GM21529 (cell line): ENCODE measurements at regions not wholly inside any gene's neighbourhood (a gene's known extent, or its start where the extent isn't known, plus 50 kb on each side); places are given as distances from the start of the nearest gene placed in this dataset.
"Not testable (repeated sequence)": the region's sequence is repeated elsewhere in the genome, so short reads cannot be mapped to it uniquely, and the experiment has no call there.

ENCODE experiments used
- ATAC-seq: cut with Tn5 transposase; IDR thresholded peaks from one replicate; pipeline ENCODE4 v1.9.1; 2021; ENCODE audit not compliant: unreplicated experiment

DNA sequence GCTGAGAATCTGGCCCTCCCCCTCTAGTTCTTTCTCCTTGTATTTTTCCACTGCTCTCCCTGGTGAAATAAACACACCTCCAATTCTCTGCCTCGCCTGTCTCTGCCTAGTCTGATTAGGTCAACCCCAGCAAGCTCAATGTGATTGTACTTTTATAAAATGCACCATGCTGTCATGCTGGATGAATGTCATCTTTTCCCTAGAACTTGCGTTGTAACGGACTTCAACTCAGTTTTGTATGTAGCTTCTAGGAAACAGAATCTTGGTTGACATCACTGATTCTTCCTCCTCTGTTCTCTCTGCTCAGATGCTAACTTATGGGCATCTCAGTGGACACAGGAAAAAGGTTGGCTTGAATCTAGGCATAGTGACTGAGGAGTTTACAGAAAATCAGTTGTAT lies 261.9 kb upstream of the ISX start:
- no peak for ATAC-seq

DNA sequence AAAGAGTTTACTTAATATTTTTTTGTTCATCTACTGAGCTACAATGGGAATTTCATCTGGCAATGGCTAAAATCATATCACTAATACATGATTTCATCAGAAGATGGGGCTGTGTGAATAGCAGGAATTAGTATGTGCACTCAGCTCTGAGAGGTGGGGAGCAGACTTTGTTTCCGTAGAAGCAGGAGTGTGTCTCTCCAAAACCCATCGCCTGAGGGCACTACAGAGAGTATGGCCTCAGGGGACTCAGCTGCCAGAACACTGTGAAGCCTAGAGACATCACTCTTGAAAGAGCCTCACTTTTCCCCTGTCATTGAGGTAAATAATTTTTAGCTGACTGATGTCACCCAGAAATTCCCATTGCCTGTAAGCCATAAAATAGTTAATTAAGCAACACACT lies 261.4 kb upstream of the ISX start:
- ATAC-seq: no peak

DNA sequence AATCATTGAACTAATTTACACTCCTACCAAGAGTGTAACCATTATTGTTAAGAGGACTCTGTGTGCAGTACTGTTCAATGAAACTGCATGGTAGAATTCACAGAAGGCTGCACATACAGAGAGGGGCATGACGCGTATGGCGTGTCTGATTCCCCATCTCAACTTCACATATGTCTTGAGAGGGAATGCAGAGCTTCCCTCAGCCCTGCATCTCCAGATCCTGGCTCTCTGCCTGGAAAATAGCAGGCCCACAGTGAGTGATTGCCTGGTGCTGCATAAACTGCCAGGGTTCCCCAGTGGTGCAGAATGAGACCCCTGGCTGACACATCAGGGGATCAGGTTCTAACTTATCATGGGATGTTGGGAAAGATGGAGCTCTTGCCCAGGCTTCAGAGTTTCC lies 260.2 kb upstream of the ISX start:
- ATAC-seq: no peak

DNA sequence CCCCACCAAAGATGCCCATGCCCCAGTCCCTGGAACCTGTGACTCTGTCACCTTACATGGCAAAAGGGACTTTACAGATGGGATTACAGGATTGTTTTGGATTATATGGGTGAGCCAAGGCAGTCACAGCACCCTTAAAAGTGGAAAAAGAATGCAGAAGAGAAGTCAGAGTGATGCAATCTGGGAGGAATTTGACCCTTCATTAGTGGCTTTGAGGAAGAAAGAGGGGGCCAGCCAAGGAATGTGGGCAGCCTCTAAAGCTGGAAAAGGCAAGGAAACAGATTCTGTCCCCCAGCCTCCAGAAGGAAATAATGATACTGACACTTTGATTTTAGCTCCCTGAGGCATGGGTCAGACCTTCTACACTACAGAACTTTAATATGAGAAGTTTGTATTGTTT lies 257.3 kb upstream of the ISX start:
- ATAC-seq: no peak

DNA sequence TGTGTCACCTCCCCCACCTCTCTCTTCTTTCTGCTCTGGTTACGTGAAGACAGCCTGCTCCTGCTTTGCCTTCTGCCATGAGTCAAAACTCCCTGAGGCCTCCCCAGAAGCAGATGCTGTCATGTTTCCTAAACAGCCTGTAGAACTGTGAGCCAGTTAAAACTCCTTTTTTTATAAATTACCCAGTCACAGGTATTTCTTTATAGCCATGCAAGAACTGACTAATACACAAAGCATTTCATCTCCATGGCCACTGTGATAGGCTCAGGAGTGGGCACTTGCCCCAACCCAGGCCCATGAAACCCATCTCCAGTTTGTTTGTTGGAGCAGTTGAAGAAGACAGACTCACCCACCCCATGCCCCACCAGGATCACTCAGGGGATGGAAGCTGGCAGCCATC lies 253.3 kb upstream of the ISX start:
- ATAC-seq: no peak

DNA sequence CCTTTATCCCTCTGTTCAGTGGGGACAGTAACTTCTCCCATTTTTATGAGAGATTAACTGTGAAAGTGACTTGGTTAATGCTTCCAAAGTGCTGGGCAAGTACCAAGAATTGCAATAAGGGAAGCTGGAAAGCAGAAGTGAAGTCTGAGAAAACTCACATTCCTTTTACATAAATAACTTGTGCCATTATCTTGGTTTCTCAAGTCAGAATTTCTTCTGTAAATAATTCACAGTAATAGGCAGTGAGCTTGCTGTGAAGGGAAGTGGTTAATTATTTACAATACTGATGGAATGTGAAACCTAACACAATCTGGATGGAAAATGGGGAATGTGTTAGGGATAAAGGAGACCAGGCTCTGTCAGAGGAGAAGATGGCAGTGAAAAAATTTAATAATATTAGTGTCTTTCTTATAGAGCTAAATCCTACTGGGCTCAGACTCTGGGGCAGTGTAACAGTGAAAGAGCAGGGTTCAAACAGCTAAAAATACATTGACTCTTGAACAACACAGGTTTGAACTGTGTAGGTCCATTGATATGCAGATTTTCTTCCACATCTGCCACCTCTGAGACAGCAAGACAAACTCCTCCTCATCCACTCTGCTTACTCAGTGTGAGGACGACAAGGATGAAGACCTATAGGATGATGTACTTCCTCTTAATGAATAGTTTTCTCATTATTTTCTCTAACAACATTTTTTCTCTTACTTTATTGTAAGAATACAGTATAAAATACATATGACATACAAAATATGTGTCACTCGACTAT lies 251.5 kb upstream of the ISX start:
- ATAC-seq: no peak

DNA sequence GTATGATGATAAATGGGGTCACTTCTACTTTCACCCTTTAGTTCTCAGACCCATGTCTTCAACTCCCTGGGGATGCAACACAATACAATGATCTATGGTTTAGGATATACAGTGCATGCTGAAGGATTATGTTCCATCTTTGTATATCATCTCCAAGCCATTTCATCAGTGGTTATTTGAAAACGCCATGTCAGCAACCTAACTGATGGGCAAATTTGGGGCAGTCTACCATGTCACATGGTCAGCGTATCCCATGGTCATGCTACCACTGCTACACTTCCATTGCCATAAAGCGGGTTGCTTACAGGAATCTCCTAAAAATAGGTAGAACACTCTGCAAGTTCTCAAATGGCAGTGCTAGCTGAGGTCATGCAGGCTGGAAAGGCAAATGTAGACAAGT lies 236.5 kb upstream of the ISX start:
- ATAC-seq: no peak

DNA sequence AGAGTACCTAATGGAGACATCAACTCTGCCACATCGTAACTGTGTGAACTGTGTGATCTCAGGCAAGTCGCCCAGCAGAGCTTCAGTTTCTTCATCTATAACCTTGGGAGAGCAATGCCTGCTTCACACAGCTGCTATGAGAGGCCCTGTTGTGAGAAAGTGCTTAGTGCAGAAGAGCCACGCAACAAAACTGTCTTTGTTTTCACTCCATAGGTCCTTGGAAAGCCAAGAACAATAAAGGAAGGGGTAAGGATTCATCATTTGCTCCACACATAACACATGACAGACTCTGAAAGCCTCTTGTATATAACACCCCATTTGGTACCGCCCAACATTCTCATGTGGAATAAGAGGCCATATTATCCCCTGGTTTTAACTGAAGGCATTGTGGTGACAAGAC lies 231.9 kb upstream of the ISX start:
- ATAC-seq: no peak

DNA sequence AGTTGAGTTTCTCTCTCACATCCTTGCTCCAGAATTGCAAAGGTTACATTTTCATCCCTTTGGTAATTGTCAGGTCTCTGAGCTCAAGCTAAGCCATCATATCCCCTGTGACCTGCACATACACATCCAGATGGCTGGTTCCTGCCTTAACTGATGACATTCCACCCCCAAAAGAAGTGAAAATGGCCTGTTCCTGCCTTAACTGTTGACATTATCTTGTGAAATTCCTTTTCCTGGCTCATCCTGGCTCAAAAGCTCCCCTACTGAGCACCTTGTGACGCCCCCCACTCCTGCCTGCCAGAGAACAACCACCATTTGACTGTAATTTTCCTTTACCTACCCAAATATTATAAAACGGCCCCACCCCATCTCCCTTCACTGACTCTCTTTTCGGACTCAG lies 231.4 kb upstream of the ISX start:
- not testable (repeated sequence) for ATAC-seq

DNA sequence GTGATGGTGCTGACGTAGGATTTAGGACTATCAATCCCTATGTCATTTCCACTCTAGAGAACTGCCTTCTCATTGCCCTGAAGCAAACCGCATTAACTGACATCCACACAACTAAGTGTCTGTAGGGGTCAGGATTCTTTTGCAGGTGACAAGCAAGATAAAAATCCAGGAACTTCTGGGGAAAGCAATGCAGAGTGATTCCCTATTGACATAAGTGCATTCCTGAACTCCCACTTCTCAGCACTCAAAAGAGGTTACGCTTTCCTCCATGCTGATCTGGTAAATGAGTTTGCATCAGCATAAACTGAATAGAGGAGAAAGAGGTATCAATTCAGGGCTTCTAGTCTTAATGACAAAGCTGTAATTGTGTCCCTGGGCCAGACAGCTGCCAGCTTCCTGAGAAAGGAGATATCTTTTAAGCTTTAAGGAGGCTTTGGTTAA lies 224.6 kb upstream of the ISX start:
- no peak for ATAC-seq

DNA sequence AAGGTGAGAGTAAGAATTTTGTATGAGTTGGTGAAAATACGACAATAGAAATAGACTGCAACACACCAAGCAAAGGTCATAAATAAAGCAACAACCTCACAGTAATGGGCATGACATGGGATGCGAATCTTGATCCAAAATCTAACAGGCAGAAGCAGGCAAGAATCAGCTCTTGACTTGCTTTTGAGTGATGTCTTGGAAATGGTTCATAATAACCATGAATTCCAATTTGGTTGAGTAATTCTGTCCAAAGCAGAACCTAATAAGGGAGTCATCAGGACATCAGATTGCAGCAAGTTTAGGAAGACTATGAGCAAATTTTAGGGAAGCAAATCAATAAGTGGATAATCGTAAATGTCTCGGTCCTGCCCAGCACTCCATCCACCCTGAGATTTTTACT lies 224.0 kb upstream of the ISX start:
- ATAC-seq: no peak

DNA sequence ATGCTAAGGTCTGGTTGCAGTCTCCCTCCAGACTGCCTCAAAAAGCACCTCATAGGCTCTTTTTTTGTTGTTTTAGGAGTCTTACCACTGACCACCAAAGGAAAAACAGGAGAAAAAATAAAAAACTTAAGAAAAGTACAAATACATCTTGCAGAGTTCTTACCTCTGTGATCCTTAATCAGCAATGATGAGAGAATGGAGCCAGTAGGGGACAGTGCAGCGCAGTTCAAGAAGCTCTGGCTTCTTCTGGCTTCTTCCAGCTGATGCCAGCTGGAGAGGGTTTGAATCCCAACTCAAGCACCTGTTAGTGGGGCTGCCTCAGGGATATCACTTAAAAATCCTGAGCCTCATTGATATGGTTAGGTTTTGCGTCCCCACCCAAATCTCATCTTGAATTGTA lies 223.3 kb upstream of the ISX start:
- ATAC-seq: no peak

DNA sequence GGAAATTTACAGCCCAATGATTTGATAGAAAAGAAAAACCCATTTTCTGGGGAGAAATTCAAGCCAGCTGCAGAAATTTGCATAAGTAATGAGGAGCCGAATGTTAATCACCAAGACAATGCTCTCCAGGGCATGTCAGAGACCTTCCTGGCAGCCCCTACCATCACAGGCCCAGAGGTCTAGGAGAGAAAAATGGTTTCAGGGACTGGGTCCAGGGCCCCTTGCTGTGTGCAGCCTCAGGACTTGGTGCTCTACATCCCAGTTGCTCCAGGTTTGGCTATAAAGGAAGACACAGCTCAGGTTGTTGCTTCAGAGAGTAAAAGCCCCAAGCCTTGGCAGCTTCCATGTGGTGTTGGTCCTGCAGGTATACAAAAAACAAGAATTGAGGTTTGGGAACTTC lies 222.2 kb upstream of the ISX start:
- not testable (repeated sequence) for ATAC-seq

DNA sequence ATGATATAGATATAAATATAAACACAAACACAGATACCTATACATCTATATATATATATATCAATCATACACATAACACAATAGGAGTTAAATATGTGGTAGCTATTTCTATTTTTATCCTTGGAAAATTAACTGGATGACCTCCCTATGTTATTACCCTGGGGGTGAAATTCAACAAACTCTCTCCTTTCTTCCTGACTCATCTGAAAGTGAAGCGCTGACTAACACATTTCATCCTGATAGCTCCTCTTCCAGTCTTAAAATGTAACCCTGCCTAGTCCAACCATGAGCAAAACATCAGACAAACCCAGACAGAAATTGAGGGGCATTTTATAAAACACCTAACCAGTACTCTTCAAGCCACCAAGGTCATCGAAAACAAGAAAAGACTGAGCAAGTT lies 220.6 kb upstream of the ISX start:
- ATAC-seq: no peak

DNA sequence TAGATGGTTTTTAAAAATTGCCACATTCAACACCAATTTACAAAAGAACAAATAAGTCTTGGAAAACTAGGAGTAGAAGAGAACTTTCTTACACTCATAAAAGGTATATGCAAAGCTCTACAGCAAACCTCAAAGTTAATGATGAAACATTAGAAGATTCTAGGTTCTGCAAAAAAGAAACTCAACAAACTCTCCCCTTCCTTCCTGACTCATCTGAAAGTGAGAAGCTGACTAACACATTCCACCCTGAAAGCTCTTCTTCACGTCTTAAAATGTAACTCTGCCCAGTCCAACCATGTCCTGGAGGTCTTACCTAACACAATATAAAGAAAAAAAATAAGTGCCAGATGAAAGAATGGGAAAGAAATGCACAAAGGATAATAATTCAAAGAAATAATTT lies 218.9 kb upstream of the ISX start:
- ATAC-seq: peak; percentile 65

DNA sequence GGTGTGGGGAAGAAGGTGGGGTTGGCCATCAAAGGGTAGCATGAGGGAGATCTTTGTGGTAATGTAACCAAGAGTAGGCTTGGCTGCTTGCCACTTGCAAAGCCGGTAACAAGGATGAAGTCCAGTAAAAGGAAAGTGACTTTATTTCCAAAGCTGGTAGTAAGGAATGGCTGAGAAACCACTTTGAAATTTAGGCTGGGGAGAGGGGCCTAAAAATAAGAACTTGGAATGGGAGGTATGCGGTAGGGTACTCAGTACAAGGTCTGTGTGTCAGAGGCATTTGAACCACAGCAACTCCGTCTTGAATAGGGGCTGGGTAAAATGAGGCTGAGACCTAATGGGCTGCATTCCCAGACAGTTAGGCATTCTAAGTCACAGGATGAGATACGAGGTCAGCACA lies 216.0 kb upstream of the ISX start:
- ATAC-seq: no peak

DNA sequence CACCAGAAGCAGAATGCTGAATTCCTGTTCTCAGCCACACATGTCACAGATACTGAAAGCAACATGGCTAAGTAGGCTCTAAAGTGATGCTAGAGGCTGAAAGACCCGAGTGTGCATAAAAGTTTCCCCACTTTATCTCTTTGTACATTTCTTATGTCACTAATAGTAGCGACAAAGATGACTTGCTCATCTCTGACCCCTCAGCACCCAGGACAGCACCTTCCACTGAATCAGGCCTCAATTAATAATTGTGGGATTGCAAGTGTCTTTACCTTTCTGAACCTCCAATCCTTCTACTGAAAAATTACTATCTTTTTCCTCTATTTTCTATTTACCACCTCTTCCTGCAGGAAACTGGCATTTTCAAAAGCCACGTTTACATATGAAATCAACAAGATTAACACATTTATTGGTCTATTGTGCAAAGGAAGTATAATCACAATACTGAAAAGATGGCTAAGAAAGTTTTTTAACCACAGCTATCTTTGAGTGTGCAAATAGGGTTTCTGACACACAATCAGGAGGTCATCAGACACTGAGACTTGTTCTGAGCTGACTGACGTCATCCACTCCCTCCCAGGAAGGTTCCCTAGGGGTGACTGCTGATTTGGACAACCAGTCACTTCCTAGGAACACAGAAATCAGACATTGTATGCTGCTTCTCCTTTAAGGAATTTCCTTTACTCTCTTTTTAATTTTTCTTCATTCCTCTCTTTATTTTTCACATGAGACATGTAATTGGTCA lies 213.9 kb upstream of the ISX start:
- ATAC-seq: no peak

DNA sequence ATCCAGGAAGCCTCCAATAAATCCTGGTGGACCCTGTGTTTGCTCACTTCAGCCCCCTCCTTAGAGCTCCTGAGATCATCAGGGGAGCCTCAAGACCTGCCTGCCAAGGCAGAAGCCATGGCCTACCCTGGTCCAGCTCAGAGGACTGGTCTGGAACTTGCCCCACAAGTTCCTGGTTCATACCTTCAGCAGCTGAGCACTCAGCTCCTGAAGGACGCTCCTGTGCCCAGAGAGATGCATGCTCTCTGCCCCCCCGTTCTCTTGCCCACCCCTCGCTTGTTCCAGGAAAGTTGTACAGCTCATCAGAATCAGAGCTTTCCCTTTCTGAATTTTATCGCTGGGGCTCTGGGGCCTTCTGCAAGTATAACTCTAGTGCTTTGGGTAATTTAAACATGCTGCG lies 210.5 kb upstream of the ISX start:
- ATAC-seq: no peak

DNA sequence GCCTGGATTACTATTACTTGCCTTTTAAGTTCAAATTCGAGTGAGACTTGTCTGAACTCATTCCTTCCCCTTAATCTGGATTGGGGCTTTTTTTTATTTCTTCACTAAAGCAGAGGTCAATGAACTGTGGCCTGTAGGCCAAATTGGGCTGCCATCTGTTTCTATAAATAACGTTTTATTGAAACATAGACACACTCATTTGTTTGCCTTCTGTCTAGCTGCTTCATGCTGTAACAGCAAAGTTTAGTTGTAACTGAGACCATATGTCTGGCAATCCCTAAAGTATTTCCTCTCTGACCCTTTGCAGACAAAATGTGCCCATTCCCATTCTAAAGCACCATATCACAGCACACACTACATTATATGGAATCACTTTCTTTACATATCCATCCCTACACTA lies 207.9 kb upstream of the ISX start:
- ATAC-seq: no peak

DNA sequence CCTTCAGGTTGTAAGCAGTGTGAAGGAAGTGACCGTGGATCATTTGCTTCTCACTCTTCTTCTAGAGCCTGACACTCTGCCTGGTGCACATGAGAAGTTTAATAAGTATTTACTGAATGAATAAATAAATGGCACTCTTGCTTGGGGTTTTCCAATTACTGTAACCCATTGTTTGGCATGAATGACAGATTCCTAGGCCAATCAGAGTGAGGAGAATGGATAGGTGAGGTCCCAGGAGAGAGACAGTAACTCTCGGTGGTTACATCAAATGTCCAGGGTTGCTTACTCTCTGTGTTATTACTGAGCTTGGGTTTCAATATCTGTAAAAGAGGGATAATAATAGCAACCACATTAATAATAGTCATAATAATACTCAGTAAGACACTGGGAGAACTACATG lies 204.2 kb upstream of the ISX start:
- no peak for ATAC-seq

DNA sequence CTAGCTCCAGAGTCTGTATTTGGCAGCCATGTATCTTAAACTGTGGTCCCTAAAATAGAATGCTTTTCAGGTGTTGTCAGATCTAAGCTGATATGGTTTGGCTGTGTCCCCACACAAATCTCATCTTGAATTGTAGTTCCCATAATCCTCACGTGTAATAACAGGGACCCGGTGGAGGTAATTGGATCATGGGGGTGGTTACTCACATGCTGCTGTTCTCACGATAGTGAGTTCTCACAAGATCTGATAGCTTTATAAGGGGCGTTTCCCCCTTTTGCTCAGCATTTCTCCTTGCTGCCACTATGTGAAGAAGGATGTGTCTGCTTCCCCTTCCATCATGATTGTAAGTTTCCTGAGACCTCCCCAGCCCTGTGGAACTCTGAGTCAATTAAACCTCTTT lies 199.9 kb upstream of the ISX start:
- no peak for ATAC-seq

DNA sequence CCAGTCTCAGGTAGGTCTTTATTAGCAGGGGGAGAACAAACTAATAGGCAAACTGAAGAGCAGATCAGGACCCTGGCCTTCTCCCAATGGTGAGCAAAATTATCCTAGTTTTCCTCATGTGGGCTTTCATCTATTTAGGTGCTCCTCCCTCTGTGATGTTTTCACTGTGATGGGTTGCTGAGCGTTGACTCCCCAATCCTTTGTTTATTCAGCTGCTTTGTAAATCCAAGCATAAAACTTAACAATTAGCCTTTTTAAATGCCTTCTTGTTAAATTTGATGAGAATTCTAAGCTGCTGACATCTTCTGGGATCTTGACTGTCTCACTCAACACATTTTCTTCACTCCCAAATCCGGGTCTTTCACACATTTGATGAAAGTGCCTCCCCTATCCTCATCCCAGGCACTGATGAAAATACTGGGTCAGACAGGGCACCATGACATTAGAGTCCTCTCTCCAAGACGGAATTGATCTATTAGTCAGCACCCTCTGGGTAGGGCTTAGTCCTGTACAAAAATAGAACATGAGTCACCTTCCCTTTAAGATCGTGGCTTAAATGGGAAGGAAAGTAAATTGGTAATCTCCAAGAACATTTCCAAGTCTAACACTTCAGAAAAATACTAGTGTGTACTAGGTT lies 199.3 kb upstream of the ISX start:
- no peak for ATAC-seq
